NT2/D1 (cell line): ENCODE measurements at regions not wholly inside any gene's neighbourhood (a gene's known extent, or its start where the extent isn't known, plus 50 kb on each side); places are given as distances from the start of the nearest gene placed in this dataset.

ENCODE experiments used
- DNase-seq: peaks from one replicate; pipeline ENCODE4 v3.0.0-alpha.2; 2011; ENCODE audit warnings: low read depth, low spot score
- H3K27me3 ChIP-seq: 2 replicates; pipeline ENCODE4 v1.6.0; 2011; ENCODE audit warnings: mild to moderate bottlenecking; ENCODE audit not compliant: insufficient read length, insufficient read depth
- H3K36me3 ChIP-seq: 2 replicates; pipeline ENCODE4 v1.6.1; 2011; ENCODE audit warnings: mild to moderate bottlenecking, low read length, mixed read lengths; ENCODE audit not compliant: insufficient read depth, insufficient read length
- H3K4me1 ChIP-seq: 2 replicates; pipeline ENCODE4 v1.5.1; 2011; ENCODE audit not compliant: insufficient read depth, insufficient read length
- H3K4me3 ChIP-seq: 2 replicates; pipeline ENCODE4 v1.5.1; 2011; ENCODE audit warnings: low read depth; ENCODE audit not compliant: insufficient read length
- H3K9ac ChIP-seq: 2 replicates; pipeline ENCODE4 v1.6.0; 2011; ENCODE audit warnings: low read depth; ENCODE audit not compliant: insufficient read length
- H3K9me3 ChIP-seq: 2 replicates; pipeline ENCODE4 v1.5.1; 2011; ENCODE audit warnings: mild to moderate bottlenecking, low read length; ENCODE audit not compliant: insufficient read depth
- SUZ12 ChIP-seq: IDR thresholded peaks from 2 replicates; pipeline ENCODE4 v1.6.1; 2011; ENCODE audit not compliant: insufficient read length, insufficient read depth; ENCODE audit errors: extremely low read depth
- YY1 ChIP-seq: IDR thresholded peaks from 2 replicates; pipeline ENCODE4 v1.6.1; 2011; ENCODE audit not compliant: insufficient read length, insufficient read depth
- ZNF274 ChIP-seq: IDR thresholded peaks from 2 replicates; pipeline ENCODE4 v1.6.1; 2011; ENCODE audit warnings: mild to moderate bottlenecking, low read depth, low read length

GRCh38 chrX:87878926-87879325 is 361.3 kb downstream of the KLHL4 start:
- TF ChIP-seq SUZ12 (no peak), ZNF274 (no peak), YY1 (no peak)

GRCh38 chrX:87890437-87890836 is 372.8 kb downstream of the KLHL4 start:
- DNase-seq: no peak
- Histone ChIP-seq H3K9ac (no peak overlapping the region), H3K4me3 (no peak overlapping the region), H3K36me3 (no peaks in the 10 kb centered on the region), H3K27me3 (no peaks in the 10 kb centered on the region), H3K9me3 (no peaks in the 10 kb centered on the region), H3K4me1 (no peaks in the 10 kb centered on the region)
- no peak for TF ChIP-seq YY1
- TF ChIP-seq SUZ12: no peak
- no peak for TF ChIP-seq ZNF274

More at GRCh38 chrX:87878926-87879325, 361.3 kb downstream of the KLHL4 start:
- DNase-seq: no peak
- Histone ChIP-seq H3K9ac (no peak overlapping the region), H3K36me3 (no peaks in the 10 kb centered on the region), H3K27me3 (no peaks in the 10 kb centered on the region), H3K4me3 (no peak overlapping the region), H3K9me3 (no peaks in the 10 kb centered on the region), H3K4me1 (no peaks in the 10 kb centered on the region)

DNA sequence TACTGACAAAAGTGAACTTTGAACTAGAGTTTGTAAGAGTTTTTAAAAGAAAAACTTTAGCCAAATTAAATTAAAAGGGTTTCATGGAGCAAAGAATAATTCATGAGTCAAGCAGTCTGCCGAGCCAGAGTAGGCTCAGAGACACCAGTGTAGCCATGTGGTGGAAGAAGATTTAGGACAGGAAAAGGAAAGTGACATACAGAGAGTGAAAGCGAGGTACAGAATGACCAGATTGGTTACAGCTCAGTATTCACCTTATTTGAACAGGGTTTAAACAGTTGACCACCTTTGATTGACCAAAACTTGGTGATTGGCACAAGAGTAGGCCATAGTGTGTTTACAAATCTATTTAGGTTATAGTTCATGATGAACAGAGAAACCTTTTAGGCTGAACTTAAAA is 377.8 kb downstream of the KLHL4 start:
- no peak overlapping the region for H3K4me3 ChIP-seq
- H3K9ac ChIP-seq: no peak overlapping the region
- no peaks in the 10 kb centered on the region for H3K27me3 ChIP-seq
- TF ChIP-seq YY1 (no peak), SUZ12 (no peak), ZNF274 (no peak)
- H3K9me3 ChIP-seq: no peaks in the 10 kb centered on the region
- H3K36me3 ChIP-seq: no peaks in the 10 kb centered on the region
- no peaks in the 10 kb centered on the region for H3K4me1 ChIP-seq
- no peak for DNase-seq

GRCh38 chrX:87896057-87896456 is 378.5 kb downstream of the KLHL4 start:
- TF ChIP-seq ZNF274 (no peak), SUZ12 (no peak), YY1 (no peak)
- no peaks in the 10 kb centered on the region for H3K9me3 ChIP-seq
- H3K27me3 ChIP-seq: no peaks in the 10 kb centered on the region
- H3K4me3 ChIP-seq: no peak overlapping the region
- no peak overlapping the region for H3K9ac ChIP-seq
- no peaks in the 10 kb centered on the region for H3K36me3 ChIP-seq
- H3K4me1 ChIP-seq: no peaks in the 10 kb centered on the region
- DNase-seq: no peak

- Histone ChIP-seq H3K9ac (no peak overlapping the region), H3K36me3 (no peaks in the 10 kb centered on the region), H3K4me1 (no peaks in the 10 kb centered on the region), H3K4me3 (no peak overlapping the region), H3K9me3 (no peaks in the 10 kb centered on the region), H3K27me3 (no peaks in the 10 kb centered on the region)
- TF ChIP-seq ZNF274 (no peak), YY1 (no peak), SUZ12 (no peak)
- DNase-seq: no peak
Observed at GRCh38 chrX:87900320-87900908, 382.8 kb downstream of the KLHL4 start.

- DNase-seq: no peak
- H3K9ac ChIP-seq: no peak overlapping the region
- H3K27me3 ChIP-seq: no peaks in the 10 kb centered on the region
- no peak overlapping the region for H3K4me3 ChIP-seq
- H3K36me3 ChIP-seq: no peaks in the 10 kb centered on the region
- no peaks in the 10 kb centered on the region for H3K9me3 ChIP-seq
- no peak for TF ChIP-seq YY1
- no peak for TF ChIP-seq SUZ12
- TF ChIP-seq ZNF274: no peak
- no peaks in the 10 kb centered on the region for H3K4me1 ChIP-seq
Observed at GRCh38 chrX:87901060-87901459, 383.5 kb downstream of the KLHL4 start.

DNA sequence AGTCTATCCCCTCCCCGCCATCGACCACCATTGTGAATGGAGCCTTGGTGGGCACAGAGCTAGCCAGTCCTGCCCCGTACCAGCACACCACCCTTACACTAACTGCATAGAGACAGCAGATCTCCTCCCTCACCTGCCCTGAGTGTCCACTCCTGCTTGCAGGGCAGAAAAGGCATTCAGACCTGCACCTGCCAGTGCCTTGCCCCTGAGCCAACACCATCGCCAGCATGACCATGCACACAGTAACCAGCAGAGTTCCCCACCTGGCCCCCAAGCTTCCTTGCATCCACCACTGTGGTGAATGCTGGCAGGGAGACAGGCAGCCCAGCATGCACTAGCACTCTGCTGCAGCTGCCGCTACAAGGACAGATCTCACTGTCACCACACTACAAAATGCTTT is 397.1 kb downstream of the KLHL4 start:
- Histone ChIP-seq H3K36me3 (no peaks in the 10 kb centered on the region), H3K27me3 (no peaks in the 10 kb centered on the region), H3K9ac (no peak overlapping the region), H3K4me3 (no peak overlapping the region), H3K9me3 (no peaks in the 10 kb centered on the region), H3K4me1 (no peaks in the 10 kb centered on the region)
- DNase-seq: no peak
- no peak for TF ChIP-seq ZNF274
- TF ChIP-seq SUZ12: no peak
- no peak for TF ChIP-seq YY1

- H3K4me1 ChIP-seq: no peaks in the 10 kb centered on the region
- DNase-seq: no peak
- H3K9me3 ChIP-seq: no peaks in the 10 kb centered on the region
- no peaks in the 10 kb centered on the region for H3K36me3 ChIP-seq
- no peak overlapping the region for H3K4me3 ChIP-seq
- no peaks in the 10 kb centered on the region for H3K27me3 ChIP-seq
- TF ChIP-seq YY1 (no peak), SUZ12 (no peak), ZNF274 (no peak)
- no peak overlapping the region for H3K9ac ChIP-seq
Observed at GRCh38 chrX:87924619-87925018, 407.0 kb downstream of the KLHL4 start.
